Activated T-helper 2 cell treated with anti-CD3 and anti-CD28 coated beads, Interferon-gamma antibody, Interleukin-2, Interleukin-4, amounts not matched to agents 10 μg/mL and 5 μg/mL and 100 μg/mL, durations not matched to agents 14 hours and 24 hours and 36 hours (primary cell): ENCODE measurements at regions not wholly inside any gene's neighbourhood (a gene's known extent, or its start where the extent isn't known, plus 50 kb on each side); places are given as distances from the start of the nearest gene placed in this dataset.

Source experiments
- DNase-seq: peaks from one replicate; pipeline ENCODE4 v3.0.0; 2021; ENCODE audit warnings: low spot score
- H3K27ac Mint-ChIP-seq: one replicate; pipeline ENCODE4 v1.8.0; 2021; ENCODE audit warnings: mixed read lengths
- H3K27me3 Mint-ChIP-seq: one replicate; pipeline ENCODE4 v1.8.0; 2021; ENCODE audit warnings: low read depth, mixed read lengths
- H3K36me3 Mint-ChIP-seq: one replicate; pipeline ENCODE4 v1.8.0; 2021; ENCODE audit warnings: low read depth, mixed read lengths
- H3K4me1 Mint-ChIP-seq: one replicate; pipeline ENCODE4 v1.8.0; 2021; ENCODE audit warnings: low read depth, mixed read lengths
- H3K4me3 Mint-ChIP-seq: one replicate; pipeline ENCODE4 v1.8.0; 2021; ENCODE audit warnings: low read depth, mild to moderate bottlenecking, moderate library complexity, mixed read lengths
- H3K9me3 Mint-ChIP-seq: one replicate; pipeline ENCODE4 v1.8.0; 2021; ENCODE audit warnings: mixed read lengths
- intact Hi-C: fragments of 100-400 bp; cut with micrococcal nuclease; formaldehyde crosslinking; loops from one replicate; pipeline ENCODE4 v1.15.1; 2023

- Mint-ChIP-seq H3K36me3 (no peaks in the 10 kb centered on the region), H3K4me3 (no peak overlapping the region), H3K9me3 (no peaks in the 10 kb centered on the region), H3K4me1 (no peaks in the 10 kb centered on the region), H3K27me3 (no peaks in the 10 kb centered on the region), H3K27ac (no peak overlapping the region)
- intact Hi-C loops = loop anchor here (1.0 kb wide), 1 partner anchor 1314 kb away; no protein-coding TSS in a partner anchor
- DNase-seq = no peak
Observed at GRCh38 chr2:35410431-35411061, 945.0 kb upstream of the CRIM1 start.

- no peak for DNase-seq
- Mint-ChIP-seq H3K27me3 (no peaks in the 10 kb centered on the region), H3K4me3 (no peak overlapping the region), H3K4me1 (no peaks in the 10 kb centered on the region), H3K9me3 (no peaks in the 10 kb centered on the region), H3K36me3 (no peaks in the 10 kb centered on the region), H3K27ac (no peak overlapping the region)
- intact Hi-C loops = loop anchor here (1.0 kb wide), 1 partner anchor 1313 kb away; no protein-coding TSS in a partner anchor
Observed at GRCh38 chr2:35409762-35410161, 945.8 kb upstream of the CRIM1 start.

- no peaks in the 10 kb centered on the region for H3K9me3 Mint-ChIP-seq
- intact Hi-C loops = no loop called here
- no peaks in the 10 kb centered on the region for H3K4me1 Mint-ChIP-seq
Observed at GRCh38 chr2:35408320-35408719, 947.3 kb upstream of the CRIM1 start.

GRCh38 chr2:35391736-35392442 lies 963.7 kb upstream of the CRIM1 start:
- Mint-ChIP-seq H3K4me1 (no peaks in the 10 kb centered on the region), H3K4me3 (no peak overlapping the region), H3K36me3 (no peaks in the 10 kb centered on the region), H3K27ac (no peak overlapping the region), H3K9me3 (peaks cover 4% of the 10 kb centered on the region), H3K27me3 (no peaks in the 10 kb centered on the region)
- DNase-seq = no peak
- intact Hi-C loops = no loop called here

More at GRCh38 chr2:35408320-35408719, 947.3 kb upstream of the CRIM1 start:
- Mint-ChIP-seq H3K4me3 (no peak overlapping the region), H3K27ac (no peak overlapping the region), H3K27me3 (no peaks in the 10 kb centered on the region), H3K36me3 (no peaks in the 10 kb centered on the region)
- no peak for DNase-seq

- intact Hi-C loops = no loop called here
- H3K9me3 Mint-ChIP-seq = no peaks in the 10 kb centered on the region
Observed at GRCh38 chr2:35378791-35379190, 976.8 kb upstream of the CRIM1 start.

GRCh38 chr2:35374845-35375244 lies 980.7 kb upstream of the CRIM1 start:
- Mint-ChIP-seq H3K4me1 (no peaks in the 10 kb centered on the region), H3K36me3 (no peaks in the 10 kb centered on the region), H3K4me3 (no peak overlapping the region), H3K27ac (no peak overlapping the region), H3K27me3 (no peaks in the 10 kb centered on the region), H3K9me3 (peaks cover 4% of the 10 kb centered on the region)
- no peak for DNase-seq
- intact Hi-C loops = no loop called here

More at GRCh38 chr2:35378791-35379190, 976.8 kb upstream of the CRIM1 start:
- H3K36me3 Mint-ChIP-seq = no peaks in the 10 kb centered on the region
- H3K4me1 Mint-ChIP-seq = no peaks in the 10 kb centered on the region
- no peak overlapping the region for H3K27ac Mint-ChIP-seq
- H3K27me3 Mint-ChIP-seq = no peaks in the 10 kb centered on the region
- DNase-seq = no peak
- H3K4me3 Mint-ChIP-seq = no peak overlapping the region

GRCh38 chr2:35365859-35366258 lies 989.7 kb upstream of the CRIM1 start:
- intact Hi-C loops = no loop called here
- Mint-ChIP-seq H3K4me1 (no peaks in the 10 kb centered on the region), H3K9me3 (peaks cover 4% of the 10 kb centered on the region), H3K36me3 (no peaks in the 10 kb centered on the region), H3K27ac (no peak overlapping the region), H3K4me3 (no peak overlapping the region), H3K27me3 (no peaks in the 10 kb centered on the region)
- DNase-seq = no peak

- no peaks in the 10 kb centered on the region for H3K27me3 Mint-ChIP-seq
- no peaks in the 10 kb centered on the region for H3K36me3 Mint-ChIP-seq
- intact Hi-C loops = no loop called here
- H3K4me3 Mint-ChIP-seq = no peak overlapping the region
- H3K9me3 Mint-ChIP-seq = no peaks in the 10 kb centered on the region
- no peak overlapping the region for H3K27ac Mint-ChIP-seq
- no peaks in the 10 kb centered on the region for H3K4me1 Mint-ChIP-seq
- no peak for DNase-seq
Observed at GRCh38 chr2:35356332-35356731, 999.2 kb upstream of the CRIM1 start.

- H3K36me3 Mint-ChIP-seq = no peaks in the 10 kb centered on the region
- no peaks in the 10 kb centered on the region for H3K9me3 Mint-ChIP-seq
- H3K4me1 Mint-ChIP-seq = no peaks in the 10 kb centered on the region
- intact Hi-C loops = no loop called here
- H3K27ac Mint-ChIP-seq = no peak overlapping the region
- H3K4me3 Mint-ChIP-seq = no peak overlapping the region
- DNase-seq = no peak
- no peaks in the 10 kb centered on the region for H3K27me3 Mint-ChIP-seq
Observed at GRCh38 chr2:35355056-35355455, 1000.5 kb upstream of the CRIM1 start.

- intact Hi-C loops = no loop called here
- DNase-seq = no peak
Observed at GRCh38 chr2:35347561-35347960, 1008.0 kb upstream of the CRIM1 start.

GRCh38 chr2:35343135-35343534 lies 1012.4 kb upstream of the CRIM1 start:
- Mint-ChIP-seq H3K36me3 (no peaks in the 10 kb centered on the region), H3K4me1 (no peaks in the 10 kb centered on the region), H3K27ac (no peak overlapping the region), H3K9me3 (peaks cover 4% of the 10 kb centered on the region), H3K27me3 (no peaks in the 10 kb centered on the region), H3K4me3 (no peak overlapping the region)
- intact Hi-C loops = no loop called here
- no peak for DNase-seq

More at GRCh38 chr2:35347561-35347960, 1008.0 kb upstream of the CRIM1 start:
- Mint-ChIP-seq H3K4me3 (no peak overlapping the region), H3K36me3 (no peaks in the 10 kb centered on the region), H3K27ac (no peak overlapping the region), H3K27me3 (no peaks in the 10 kb centered on the region), H3K4me1 (no peaks in the 10 kb centered on the region), H3K9me3 (peaks cover 3% of the 10 kb centered on the region)

GRCh38 chr2:35339211-35339610 lies 1016.4 kb upstream of the CRIM1 start:
- Mint-ChIP-seq H3K4me3 (no peak overlapping the region), H3K9me3 (peaks cover 4% of the 10 kb centered on the region), H3K36me3 (no peaks in the 10 kb centered on the region), H3K4me1 (no peaks in the 10 kb centered on the region), H3K27me3 (no peaks in the 10 kb centered on the region), H3K27ac (no peak overlapping the region)
- no peak for DNase-seq
- intact Hi-C loops = no loop called here

- no peak for DNase-seq
- H3K4me1 Mint-ChIP-seq = no peaks in the 10 kb centered on the region
- H3K27me3 Mint-ChIP-seq = no peaks in the 10 kb centered on the region
- no peak overlapping the region for H3K4me3 Mint-ChIP-seq
- H3K36me3 Mint-ChIP-seq = no peaks in the 10 kb centered on the region
- peaks cover 4% of the 10 kb centered on the region for H3K9me3 Mint-ChIP-seq
- no peak overlapping the region for H3K27ac Mint-ChIP-seq
- intact Hi-C loops = no loop called here
Observed at GRCh38 chr2:35337922-35338321, 1017.7 kb upstream of the CRIM1 start.
